AG09319 (cell line): ENCODE measurements at regions not wholly inside any gene's neighbourhood (a gene's known extent, or its start where the extent isn't known, plus 50 kb on each side); places are given as distances from the start of the nearest gene placed in this dataset.

ENCODE experiments used
- DNase-seq: peaks from one replicate; pipeline ENCODE4 v3.0.0-alpha.2; 2010; ENCODE audit warnings: low read depth; ENCODE audit errors: extremely low read depth
- TF ChIP-seq, protein P1 (sequence below): IDR thresholded peaks from 2 replicates; pipeline ENCODE4 v1.5.1; 2011; ENCODE audit warnings: low read depth, mild to moderate bottlenecking, inconsistent platforms, low read length, moderate library complexity

DNA sequence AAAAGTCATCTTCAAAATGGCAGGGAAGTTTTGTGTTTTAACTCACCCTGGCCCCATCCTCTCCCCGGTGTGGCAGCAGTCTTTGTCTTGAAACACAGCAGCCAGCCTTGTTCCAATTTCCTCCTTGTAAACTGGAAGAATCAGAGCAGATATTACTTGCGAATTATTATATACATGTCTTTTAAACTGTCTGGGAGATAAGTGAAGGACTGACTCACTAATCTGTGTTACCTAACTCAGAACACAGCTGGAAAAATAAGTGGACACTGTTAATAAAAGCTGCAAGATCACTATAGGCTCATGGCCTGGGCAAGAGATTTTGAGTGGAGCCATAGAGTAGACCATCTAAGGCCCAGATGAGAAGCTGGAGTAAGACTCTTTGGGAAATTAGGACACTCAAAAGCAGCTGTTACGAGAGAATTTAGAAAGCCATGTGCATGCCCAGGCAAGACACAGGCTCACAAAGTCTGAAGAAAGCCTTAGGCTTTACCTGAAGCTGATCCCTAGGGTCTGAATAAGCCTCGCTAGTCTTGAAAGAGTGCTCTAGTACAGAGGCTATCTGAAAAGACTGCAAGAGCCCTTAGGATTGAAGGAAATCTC is 233.0 kb upstream of the RAB4A start:
- DNase-seq: no peak
- TF ChIP-seq, protein P1, sequence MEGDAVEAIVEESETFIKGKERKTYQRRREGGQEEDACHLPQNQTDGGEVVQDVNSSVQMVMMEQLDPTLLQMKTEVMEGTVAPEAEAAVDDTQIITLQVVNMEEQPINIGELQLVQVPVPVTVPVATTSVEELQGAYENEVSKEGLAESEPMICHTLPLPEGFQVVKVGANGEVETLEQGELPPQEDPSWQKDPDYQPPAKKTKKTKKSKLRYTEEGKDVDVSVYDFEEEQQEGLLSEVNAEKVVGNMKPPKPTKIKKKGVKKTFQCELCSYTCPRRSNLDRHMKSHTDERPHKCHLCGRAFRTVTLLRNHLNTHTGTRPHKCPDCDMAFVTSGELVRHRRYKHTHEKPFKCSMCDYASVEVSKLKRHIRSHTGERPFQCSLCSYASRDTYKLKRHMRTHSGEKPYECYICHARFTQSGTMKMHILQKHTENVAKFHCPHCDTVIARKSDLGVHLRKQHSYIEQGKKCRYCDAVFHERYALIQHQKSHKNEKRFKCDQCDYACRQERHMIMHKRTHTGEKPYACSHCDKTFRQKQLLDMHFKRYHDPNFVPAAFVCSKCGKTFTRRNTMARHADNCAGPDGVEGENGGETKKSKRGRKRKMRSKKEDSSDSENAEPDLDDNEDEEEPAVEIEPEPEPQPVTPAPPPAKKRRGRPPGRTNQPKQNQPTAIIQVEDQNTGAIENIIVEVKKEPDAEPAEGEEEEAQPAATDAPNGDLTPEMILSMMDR: no peak

DNA sequence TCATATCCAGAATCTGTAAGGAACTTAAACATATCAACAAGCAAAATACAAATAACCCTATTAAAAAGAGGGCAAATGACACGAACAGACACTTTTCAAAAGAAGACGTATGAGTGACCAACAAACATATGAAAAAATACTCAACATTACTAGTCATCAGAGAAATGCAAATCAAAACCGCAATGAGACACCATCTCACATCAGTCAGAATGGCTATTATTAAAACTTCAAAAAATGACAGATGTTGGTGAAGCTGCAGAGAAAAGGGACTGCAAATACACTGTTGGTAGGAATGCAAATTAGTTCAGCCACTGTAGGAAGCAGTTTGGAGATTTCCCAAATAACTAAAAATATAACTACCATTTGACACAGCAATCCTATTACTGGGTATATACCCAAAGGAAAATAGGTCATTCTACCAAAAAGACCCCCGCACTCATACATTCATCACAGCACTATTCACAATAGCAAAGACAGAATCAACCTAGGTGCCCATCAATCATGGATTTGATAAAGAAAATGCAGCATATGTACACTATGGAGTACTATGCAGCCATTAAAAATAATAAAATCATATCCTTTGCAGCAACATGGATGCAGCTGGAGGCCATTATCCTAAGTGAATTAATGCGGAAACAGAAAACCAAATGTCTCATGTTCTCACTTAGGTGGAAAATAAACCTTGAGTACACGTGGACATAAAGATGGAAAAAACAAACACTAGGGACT is 230.1 kb upstream of the RAB4A start:
- no peak for DNase-seq
- TF ChIP-seq, protein P1: no peak

DNA sequence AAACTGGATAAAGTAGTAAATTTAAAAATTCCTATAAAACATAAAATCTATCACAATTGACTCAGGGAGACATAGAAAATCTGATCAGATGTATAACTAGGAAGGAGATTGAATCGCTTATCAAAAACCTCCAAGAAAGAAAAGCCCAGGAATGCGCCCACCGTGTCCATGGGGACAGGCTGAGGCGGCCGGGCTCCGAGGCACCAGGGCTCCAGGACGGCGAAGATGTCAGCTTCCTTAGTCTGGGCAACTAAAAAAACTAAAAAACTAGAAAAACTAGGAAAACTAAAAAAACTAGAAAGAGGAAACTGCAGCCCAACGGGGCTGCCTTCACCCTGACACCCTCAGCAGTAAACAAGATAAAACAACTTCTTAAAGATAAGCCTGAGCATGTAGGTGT is 229.0 kb upstream of the RAB4A start:
- no peak for DNase-seq
- TF ChIP-seq, protein P1: no peak

DNA sequence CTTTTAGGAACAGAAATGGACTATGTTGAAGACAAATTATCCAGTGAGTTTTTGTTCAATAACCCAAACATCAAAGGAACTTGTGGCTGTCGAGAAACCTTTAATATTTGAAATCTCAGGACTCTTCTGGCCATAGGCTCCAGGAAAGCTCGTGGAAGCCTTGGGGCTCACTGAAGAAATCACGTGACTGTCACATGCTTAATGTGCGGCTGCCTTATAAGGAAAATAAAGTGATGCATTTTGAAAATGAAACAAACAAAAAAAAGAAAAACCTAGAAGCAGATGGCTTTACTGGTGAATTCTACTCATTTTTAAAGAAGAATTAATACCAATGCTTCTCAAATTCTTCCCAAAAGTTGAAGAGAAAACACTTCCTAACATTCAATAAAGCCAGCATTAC is 228.4 kb upstream of the RAB4A start:
- TF ChIP-seq, protein P1: no peak
- DNase-seq: no peak

DNA sequence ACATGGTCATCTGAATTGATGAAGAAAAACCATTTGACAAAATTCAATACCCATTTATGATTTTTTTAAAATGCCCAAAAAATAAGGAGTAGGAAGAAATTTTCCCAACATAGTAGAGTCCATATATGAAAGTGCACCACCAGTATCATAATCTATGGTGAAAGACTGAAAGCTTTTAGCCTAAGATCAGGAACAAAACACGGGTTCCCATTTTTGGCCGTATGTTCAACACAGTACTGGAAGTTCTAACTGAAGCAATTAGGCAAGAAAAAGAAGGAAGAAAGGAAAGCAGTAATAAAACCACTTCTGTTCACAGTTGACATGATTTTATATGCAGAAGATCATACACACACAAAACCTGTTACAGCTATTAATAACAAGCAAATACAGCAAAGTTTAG is 227.8 kb upstream of the RAB4A start:
- no peak for DNase-seq
- TF ChIP-seq, protein P1: no peak

DNA sequence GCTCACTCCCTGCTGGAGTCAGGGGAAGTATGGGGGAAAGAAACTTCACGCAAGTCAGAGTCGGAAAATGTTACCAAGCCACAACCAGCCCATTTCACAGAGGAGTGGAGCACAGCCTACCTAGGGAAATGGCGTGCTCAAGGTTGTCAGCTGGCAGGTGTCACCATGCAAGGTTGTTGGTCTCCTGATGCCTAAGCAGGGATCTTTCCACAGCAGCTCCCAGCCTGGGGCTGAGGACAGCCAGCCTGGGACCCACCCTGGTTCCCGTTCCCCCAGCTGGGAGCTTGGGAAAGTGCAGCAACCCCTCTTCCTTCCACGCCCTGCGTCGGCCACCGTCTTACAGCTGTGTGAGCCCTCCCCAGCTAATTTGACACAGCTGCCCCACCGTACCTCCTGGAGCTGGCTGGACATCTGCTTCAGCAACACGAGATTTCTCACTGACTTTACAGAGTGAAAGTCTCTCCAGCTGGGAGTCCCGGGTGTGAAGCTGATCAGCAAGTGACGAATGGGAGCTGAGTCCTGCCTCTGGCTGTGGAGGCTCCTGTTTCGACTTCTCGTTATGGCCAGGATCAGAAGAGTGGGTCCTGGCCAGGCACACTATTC is 224.6 kb upstream of the RAB4A start:
- DNase-seq: no peak
- TF ChIP-seq, protein P1: no peak

DNA sequence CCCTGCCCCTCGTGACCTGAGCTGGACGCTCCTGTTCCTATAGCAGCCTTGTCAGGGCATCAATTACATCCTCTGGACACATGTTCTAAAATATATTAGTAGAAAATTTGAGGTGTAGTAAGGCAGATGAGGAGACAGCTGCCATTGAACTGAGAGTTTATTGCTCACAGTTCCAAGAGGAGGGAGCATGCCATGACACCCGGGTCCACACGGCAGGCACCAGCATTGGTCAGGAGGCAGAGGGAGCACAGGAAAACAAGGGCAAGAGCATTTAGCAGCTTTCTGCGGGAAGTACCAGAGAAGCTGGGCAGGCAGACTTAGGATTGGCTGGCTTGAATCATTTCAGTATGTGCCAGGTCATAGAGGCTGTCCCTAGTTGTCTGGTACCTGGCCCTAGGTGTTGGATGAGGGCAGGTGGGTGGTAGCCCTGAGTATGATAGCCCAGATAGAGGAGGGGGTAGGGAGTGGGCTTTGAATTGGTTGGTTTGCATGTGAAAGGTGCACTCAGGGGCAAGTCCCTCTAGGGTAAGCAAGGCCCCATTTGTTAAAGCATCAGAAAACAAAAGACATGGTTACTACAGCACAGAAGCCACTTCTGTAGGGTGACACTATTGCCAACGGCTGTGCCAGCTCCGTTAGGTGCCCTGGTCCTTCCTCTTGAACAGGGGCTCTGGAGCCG is 223.6 kb upstream of the RAB4A start:
- TF ChIP-seq, protein P1: no peak
- no peak for DNase-seq
